Spinal cord (tissue), 9 donors: ENCODE measurements at regions not wholly inside any gene's neighbourhood (a gene's known extent, or its start where the extent isn't known, plus 50 kb on each side); places are given as distances from the start of the nearest gene placed in this dataset.
"Not testable (repeated sequence)": the region's sequence is repeated elsewhere in the genome, so short reads cannot be mapped to it uniquely, and the experiment has no call there.

Experiments used
- DNase-seq, 6 donors: peaks; one replicate each; pipeline versions ENCODE4 v3.0.0 to v3.0.0-alpha.2; 2013 to 2015; ENCODE audit warnings: low spot score in 6 of 6, low read depth in 4 of 6
- H3K27ac ChIP-seq: one replicate; pipeline ENCODE4 v1.5.1; 2013; ENCODE audit warnings: low read depth, low read length, control low read depth
- H3K27me3 ChIP-seq: one replicate; pipeline ENCODE4 v1.6.1; 2013; ENCODE audit warnings: low read length; ENCODE audit not compliant: control insufficient read depth, insufficient read depth
- H3K36me3 ChIP-seq: one replicate; pipeline ENCODE4 v1.6.1; 2013; ENCODE audit warnings: low read length; ENCODE audit not compliant: control insufficient read depth, insufficient read depth
- H3K4me1 ChIP-seq: one replicate; pipeline ENCODE4 v1.6.1; 2013; ENCODE audit warnings: low read length; ENCODE audit not compliant: control insufficient read depth, insufficient read depth
- H3K4me3 ChIP-seq: one replicate; pipeline ENCODE4 v1.5.1; 2013; ENCODE audit warnings: low read depth, low read length, control low read depth
- H3K9me3 ChIP-seq: one replicate; pipeline ENCODE4 v1.6.1; 2013; ENCODE audit warnings: low read length; ENCODE audit not compliant: control insufficient read depth, insufficient read depth
- WGBS: methylation state at CpG from one replicate; pipeline ENCODE4 v1.1.5; 2013; ENCODE audit warnings: missing lambda C conversion rate; ENCODE audit not compliant: insufficient coverage; 5-methylcytosine and 5-hydroxymethylcytosine counted together
- donor health status: healthy.

DNA sequence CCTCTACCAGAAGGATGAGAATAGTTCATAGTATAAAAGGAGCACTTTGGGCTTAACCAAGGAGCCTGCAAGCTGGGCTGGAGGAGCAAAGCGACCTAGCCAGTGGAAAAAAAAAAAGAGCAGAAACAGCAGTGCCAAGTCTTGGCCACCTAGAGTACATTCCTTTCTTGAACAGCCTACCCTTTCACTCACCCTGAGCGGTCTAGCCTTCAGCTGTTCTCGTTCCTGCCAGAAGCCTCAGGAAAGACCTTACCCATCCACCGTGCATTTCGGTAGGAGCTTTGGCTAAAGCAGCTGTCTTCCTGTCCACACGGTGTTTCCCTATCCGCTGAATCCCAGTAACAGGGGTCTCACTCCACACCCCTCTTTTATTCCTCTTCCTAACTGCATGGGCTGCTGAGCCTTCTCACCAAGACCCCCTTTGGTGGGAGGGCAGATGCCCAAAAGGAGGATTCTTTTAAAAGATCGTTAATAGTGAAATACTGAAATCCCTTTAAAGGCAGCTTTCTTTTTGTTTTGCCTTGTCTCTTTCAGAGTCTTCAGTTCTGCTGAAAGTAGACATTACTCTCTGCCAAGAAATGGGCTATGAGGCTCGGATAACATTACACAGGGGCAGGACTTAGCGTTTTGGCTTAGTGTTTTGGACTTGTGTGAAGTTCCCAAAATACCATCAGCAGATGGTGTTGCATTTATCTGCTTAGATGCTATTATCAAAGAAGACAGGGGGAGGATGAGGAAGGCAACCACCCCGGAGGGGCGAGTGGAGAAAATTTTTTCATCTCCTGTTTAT is 88.5 kb upstream of the METAP2 start:
- WGBS = 52% methylated on average over 8 of the region's 12 CpGs
- H3K4me3 ChIP-seq = peak overlapping the region; percentile 10
- H3K4me1 ChIP-seq = no peaks in the 10 kb centered on the region
- H3K9me3 ChIP-seq = no peaks in the 10 kb centered on the region
- H3K27me3 ChIP-seq = no peaks in the 10 kb centered on the region
- H3K27ac ChIP-seq = peak overlapping the region; percentile 49
- DNase-seq = peak in 5 of 6 donors; percentile 2 to 70 (median 4)
- no peaks in the 10 kb centered on the region for H3K36me3 ChIP-seq

DNA sequence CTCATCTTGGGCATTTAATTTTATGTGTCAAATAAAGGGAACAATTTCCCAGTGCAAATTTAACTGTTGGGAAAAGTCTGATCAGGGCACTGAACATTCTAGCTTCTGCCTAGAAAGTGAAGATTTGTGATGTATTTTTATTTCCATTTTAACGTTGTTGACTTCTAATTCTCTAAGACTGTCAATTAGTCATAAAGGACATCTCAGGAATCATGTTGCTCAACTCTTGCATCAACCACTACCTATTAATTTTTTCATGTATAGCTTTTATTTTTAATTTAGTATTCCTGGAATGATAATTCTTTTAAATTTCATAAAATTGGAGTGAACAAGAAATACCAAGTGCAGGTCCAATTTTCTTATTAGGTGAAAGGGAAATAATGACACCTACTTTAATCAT is 87.9 kb upstream of the METAP2 start:
- no peaks in the 10 kb centered on the region for H3K4me1 ChIP-seq
- WGBS = no CpG with 5 or more reads among the region's 1 CpG
- no peak overlapping the region for H3K4me3 ChIP-seq
- H3K9me3 ChIP-seq = no peaks in the 10 kb centered on the region
- no peak for DNase-seq
- H3K27ac ChIP-seq = no peak overlapping the region
- no peaks in the 10 kb centered on the region for H3K36me3 ChIP-seq
- no peaks in the 10 kb centered on the region for H3K27me3 ChIP-seq

DNA sequence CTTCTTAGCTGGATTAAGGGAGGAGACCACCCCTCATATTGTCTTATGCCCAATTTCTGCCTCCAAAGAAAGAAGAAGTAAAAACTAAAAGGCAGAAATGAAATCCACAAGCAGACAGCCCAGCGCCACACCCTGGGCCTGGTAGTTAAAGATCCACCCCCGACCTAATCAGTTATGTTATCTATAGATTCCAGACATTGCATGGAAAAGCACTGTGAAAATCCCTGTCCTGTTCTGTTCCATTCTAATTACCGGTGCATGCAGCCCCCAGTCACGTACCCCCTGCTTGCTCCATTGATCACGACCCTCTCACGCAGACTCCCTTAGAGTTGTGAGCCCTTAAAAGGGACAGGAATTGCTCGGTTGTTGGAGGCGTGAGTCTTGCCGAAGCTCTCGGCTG is 85.7 kb upstream of the METAP2 start:
- not testable (repeated sequence) for H3K4me3 ChIP-seq, H3K4me1 ChIP-seq, H3K27ac ChIP-seq, DNase-seq, H3K36me3 ChIP-seq, H3K27me3 ChIP-seq, H3K9me3 ChIP-seq
- WGBS = 90% methylated on average over 9 of the region's 10 CpGs

DNA sequence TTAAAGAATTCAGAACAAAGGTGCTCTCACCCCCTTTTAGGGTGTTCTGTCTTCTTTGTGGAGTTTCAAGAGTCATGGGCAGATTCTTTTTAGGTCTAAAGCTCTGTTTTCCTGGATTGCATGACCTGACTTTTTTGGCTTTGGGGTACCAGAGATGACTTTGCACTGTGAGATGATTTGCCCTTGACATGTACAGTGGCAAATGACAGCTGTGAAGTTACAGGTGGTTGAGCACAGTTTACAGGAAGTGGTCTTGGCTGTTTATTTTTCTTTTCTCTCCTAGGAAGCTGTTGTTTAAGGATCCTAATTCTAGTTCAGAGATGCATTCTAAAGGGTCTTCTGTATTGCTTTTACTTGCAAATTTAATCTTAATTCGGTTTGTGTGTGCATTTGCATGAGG is 83.8 kb upstream of the METAP2 start:
- Histone ChIP-seq H3K4me1 (no peaks in the 10 kb centered on the region), H3K4me3 (no peak overlapping the region), H3K27ac (no peak overlapping the region), H3K9me3 (no peaks in the 10 kb centered on the region), H3K36me3 (no peaks in the 10 kb centered on the region), H3K27me3 (no peaks in the 10 kb centered on the region)
- no CpG with 5 or more reads among the region's 1 CpG for WGBS
- DNase-seq = no peak

DNA sequence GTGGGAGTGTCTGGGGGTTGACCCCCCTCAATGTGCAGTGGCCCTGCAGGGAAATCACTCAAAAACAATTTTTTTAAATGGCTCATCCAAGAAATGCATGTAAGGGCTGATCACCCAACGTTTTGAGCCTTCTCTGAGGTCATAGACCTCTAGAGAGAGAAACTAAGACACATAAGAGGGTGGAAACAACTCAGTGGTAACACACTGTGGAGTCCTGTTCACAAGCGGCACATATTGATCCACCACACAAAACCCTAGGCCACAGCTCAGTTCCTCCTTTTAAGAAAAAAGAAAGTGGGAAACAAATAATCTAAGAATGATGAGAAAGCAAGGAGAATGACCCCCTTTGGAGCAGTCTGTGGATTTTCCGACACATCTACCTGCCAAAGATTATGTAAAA is 83.0 kb upstream of the METAP2 start:
- Histone ChIP-seq H3K27me3 (no peaks in the 10 kb centered on the region), H3K9me3 (no peaks in the 10 kb centered on the region), H3K27ac (no peak overlapping the region), H3K4me3 (no peak overlapping the region), H3K36me3 (no peaks in the 10 kb centered on the region), H3K4me1 (no peaks in the 10 kb centered on the region)
- WGBS = 33% methylated on average over 1 of the region's 3 CpGs
- DNase-seq = no peak

DNA sequence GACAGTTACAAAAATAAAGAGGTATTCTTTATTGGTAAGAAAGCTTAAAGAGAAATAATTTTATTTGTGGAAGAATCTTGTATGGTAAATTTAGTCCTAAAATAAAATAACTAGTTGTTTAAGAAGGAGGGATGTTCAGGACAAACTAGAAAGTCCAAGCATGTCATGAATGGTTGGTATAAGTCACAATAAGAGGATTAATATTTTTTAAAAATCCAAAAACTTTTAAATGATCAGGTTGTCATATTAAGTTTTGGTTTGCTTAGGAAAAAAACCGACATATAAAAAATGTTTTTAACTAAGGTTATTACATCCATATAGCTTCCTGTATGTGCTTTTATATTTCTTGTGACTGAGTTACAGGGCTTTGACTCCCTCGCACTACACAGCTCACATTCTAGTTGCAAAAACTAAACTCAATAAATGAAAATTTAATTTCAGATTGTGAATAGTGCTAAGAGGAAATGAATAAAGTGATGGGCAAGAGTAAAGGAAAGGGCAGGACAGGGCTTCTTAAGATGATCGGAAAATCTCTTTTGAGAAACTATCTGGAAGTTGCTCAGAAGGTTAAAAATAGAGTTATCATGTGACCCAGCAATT is 80.7 kb upstream of the METAP2 start:
- no peaks in the 10 kb centered on the region for H3K9me3 ChIP-seq
- WGBS = 100% methylated on average over 1 of the region's 3 CpGs
- DNase-seq = no peak

DNA sequence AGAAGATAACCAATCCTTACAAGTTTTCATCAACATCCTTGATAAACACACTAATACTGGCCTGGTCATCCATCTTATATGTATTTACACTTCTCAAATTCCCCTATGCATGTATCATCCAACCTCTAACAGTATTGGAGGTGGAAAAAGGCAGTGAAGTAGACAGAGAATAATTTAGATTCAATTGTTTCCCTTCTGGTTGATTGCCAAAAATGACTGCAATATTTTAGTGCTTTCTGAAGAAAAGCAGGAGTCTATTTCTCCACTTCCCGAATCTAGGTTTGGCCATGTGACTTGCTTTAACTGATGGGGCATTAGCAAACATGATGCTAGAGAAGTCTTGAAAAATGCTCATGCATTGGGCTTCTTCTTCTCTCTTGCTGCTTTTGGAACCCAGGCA is 78.3 kb upstream of the METAP2 start:
- 71% methylated on average over 1 of the region's 1 CpG for WGBS
- no peaks in the 10 kb centered on the region for H3K9me3 ChIP-seq

More for the DNA sequence above, 80.7 kb upstream of the METAP2 start:
- H3K4me3 ChIP-seq = no peak overlapping the region
- H3K27me3 ChIP-seq = no peaks in the 10 kb centered on the region
- no peaks in the 10 kb centered on the region for H3K4me1 ChIP-seq
- H3K27ac ChIP-seq = no peak overlapping the region
- H3K36me3 ChIP-seq = no peaks in the 10 kb centered on the region

DNA sequence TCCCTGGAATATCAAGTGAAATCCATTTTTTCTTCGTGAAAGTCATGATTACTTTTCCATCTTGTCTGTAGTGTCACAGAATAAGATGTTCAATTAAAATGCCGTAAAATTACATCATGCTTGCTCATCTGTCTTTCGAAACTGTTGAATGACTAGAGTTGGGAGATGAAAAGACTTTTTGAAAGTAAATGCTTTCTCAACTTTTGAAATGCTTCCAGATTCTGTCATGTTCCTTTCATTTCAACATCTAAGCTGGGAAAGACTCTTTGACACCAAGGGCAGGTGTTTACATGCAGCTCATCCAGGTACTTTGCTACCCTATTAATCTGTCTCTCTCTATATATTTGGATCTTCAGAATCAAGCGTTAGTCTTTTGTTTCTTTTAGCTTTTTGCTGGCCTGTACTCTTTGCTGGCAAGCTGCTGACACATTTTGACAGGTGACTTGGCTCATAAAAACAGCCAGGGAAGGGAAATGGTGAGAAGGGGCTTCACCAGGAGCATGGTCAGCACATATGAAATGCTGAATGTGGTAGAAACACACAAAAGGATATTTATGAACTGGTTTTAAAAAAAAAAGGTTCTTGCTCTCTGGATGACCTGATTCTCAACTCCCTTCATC is 77.0 kb upstream of the METAP2 start:
- no peak overlapping the region for H3K4me3 ChIP-seq
- no CpG with 5 or more reads among the region's 4 CpGs for WGBS
- no peaks in the 10 kb centered on the region for H3K4me1 ChIP-seq
- no peak overlapping the region for H3K27ac ChIP-seq
- no peaks in the 10 kb centered on the region for H3K36me3 ChIP-seq
- H3K9me3 ChIP-seq = no peaks in the 10 kb centered on the region
- DNase-seq = no peak
- no peaks in the 10 kb centered on the region for H3K27me3 ChIP-seq

More for the DNA sequence above, 78.3 kb upstream of the METAP2 start:
- H3K4me1 ChIP-seq = no peaks in the 10 kb centered on the region
- H3K36me3 ChIP-seq = no peaks in the 10 kb centered on the region
- H3K4me3 ChIP-seq = no peak overlapping the region
- no peak overlapping the region for H3K27ac ChIP-seq
- DNase-seq = no peak
- H3K27me3 ChIP-seq = no peaks in the 10 kb centered on the region

DNA sequence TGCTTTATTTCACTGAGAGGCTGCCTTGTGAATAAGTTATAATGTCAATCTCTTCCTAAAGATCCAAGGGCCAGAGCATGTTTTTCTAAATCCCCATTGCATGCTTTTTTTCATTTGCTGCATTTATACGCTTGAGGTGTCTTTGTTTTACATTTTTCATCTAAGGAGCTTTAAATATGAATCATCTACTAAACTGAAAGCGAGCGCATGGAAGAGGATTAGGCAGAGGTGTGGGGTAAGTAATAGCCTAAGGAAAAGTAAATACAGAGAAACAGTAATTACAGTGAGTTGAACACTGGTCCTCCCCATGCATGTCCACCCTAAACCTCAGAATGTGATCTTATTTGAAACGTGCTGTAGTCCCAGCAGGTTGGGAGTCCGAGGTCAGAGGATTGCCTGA is 76.4 kb upstream of the METAP2 start:
- Histone ChIP-seq H3K27ac (no peak overlapping the region), H3K9me3 (no peaks in the 10 kb centered on the region), H3K4me1 (no peaks in the 10 kb centered on the region), H3K4me3 (no peak overlapping the region), H3K27me3 (no peaks in the 10 kb centered on the region), H3K36me3 (no peaks in the 10 kb centered on the region)
- WGBS = no CpG with 5 or more reads among the region's 5 CpGs
- no peak for DNase-seq

DNA sequence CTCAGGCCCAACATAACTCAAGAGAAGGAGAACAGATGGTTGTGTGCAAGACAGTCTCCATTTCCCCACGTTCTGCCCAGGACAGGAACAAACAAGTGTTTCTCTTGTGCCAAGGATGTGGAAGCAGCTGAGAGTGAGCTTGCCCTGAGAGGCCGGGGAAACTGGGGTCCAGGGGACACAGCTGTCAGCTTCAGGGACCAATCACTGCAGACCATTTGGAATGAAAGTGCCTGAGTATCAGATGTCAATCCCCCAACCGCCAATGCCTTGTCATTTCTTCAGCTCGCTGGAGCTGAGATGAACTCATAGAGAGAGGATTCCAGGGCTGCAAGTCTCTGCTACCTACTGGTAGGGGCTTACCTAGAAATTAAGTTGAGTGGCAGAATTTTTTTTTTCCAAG is 71.9 kb upstream of the METAP2 start:
- 52% methylated on average over 3 of the region's 4 CpGs for WGBS
- no peak overlapping the region for H3K27ac ChIP-seq
- H3K9me3 ChIP-seq = no peaks in the 10 kb centered on the region
- no peak overlapping the region for H3K4me3 ChIP-seq
- no peaks in the 10 kb centered on the region for H3K4me1 ChIP-seq
- H3K27me3 ChIP-seq = no peaks in the 10 kb centered on the region
- DNase-seq = no peak
- H3K36me3 ChIP-seq = no peaks in the 10 kb centered on the region
